Hepatic stellate cell (primary cell): ENCODE measurements at regions not wholly inside any gene's neighbourhood (a gene's known extent, or its start where the extent isn't known, plus 50 kb on each side); places are given as distances from the start of the nearest gene placed in this dataset.
"Not testable (repeated sequence)": the region's sequence is repeated elsewhere in the genome, so short reads cannot be mapped to it uniquely, and the experiment has no call there.

Experiments
- DNase-seq: peaks from one replicate; pipeline ENCODE4 v3.0.0; 2011; ENCODE audit warnings: low spot score

DNA sequence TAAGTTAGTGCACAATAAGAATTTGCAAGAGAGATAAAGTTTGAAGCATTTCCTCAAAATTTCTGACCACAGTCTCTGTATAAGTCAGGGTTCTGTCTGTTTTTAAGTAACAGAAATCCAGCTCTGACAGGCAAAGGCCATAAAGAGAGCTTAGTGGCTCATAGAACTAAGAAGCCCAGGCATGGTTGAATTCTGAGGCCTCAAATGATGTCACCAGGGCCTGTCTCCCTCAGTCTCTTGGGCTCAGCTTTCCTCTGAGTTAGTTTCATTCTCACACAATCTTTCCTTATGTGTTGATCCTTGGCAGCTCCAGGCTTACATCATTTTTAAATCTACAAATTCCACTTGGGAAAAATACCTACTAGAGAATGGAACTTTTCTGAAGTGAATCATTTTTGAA is 173.4 kb upstream of the ATP2B1 start:
- peak; percentile 17 for DNase-seq

- no peak for DNase-seq
These were observed 172.2 kb upstream of the ATP2B1 start for GRCh38 chr12:89880690-89881350.

GRCh38 chr12:89879766-89880165 is 171.1 kb upstream of the ATP2B1 start:
- no peak for DNase-seq

DNA sequence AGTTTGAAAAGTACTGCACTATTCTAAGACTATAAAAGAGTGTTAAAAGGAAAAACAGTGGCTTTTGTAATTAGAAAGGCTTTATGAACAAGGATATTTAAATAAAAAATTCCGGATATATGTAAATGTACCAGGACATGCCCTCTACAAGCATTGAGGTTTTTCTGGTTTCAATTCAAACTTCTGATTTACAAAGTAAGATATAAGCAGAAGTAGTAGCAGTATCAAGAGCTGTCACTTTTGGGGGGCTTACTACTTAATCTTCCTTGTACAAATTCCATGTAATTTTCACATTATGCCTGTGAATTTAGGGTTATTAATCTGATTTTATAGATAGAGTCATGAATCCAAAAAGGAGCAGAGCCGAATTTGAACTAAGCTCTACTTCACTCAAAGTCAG is 170.3 kb upstream of the ATP2B1 start:
- no peak for DNase-seq

DNA sequence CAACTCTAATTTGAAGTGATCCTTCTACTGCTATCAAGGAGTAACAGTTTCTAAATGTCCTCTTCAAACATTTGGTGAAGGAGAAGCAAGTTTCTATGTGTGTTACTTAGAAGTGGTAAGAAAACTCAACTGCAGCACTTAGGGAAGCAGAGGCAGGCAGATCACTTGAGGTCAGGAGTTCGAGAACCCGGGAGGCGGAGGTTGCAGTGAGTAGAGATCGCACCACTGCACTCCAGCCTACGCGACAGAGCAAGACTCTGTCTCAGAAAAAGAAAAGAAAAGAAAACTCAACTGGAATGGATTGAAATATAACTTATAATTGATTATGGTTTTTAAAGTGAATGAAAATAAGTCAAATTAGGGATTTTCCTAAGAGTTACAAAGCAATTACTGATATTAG is 169.7 kb upstream of the ATP2B1 start:
- no peak for DNase-seq

GRCh38 chr12:89877671-89878070 is 169.0 kb upstream of the ATP2B1 start:
- no peak for DNase-seq

DNA sequence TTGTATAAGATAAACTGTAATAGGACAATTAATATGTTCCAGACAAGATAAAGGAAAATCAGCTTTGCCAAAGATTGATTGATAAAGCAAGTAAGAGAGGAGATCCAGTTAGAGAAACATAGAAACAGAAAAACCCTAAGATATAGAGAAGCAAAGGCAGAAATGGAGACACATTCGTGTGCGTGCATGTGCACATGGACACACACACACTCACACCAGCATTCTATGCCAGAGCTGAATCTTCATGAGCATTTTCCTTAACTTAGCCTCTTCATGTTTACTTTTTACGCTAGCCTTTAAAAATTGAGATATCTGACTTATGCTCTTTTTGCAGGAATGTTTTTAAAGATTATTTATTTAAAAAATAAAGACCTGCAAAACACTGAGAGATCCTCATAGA is 168.5 kb upstream of the ATP2B1 start:
- DNase-seq = no peak

- DNase-seq = no peak
These were observed 167.2 kb upstream of the ATP2B1 start for GRCh38 chr12:89875809-89876208.

GRCh38 chr12:89875225-89875624 is 166.6 kb upstream of the ATP2B1 start:
- peak; percentile 24 for DNase-seq

GRCh38 chr12:89874146-89874545 is 165.5 kb upstream of the ATP2B1 start:
- DNase-seq = no peak

DNA sequence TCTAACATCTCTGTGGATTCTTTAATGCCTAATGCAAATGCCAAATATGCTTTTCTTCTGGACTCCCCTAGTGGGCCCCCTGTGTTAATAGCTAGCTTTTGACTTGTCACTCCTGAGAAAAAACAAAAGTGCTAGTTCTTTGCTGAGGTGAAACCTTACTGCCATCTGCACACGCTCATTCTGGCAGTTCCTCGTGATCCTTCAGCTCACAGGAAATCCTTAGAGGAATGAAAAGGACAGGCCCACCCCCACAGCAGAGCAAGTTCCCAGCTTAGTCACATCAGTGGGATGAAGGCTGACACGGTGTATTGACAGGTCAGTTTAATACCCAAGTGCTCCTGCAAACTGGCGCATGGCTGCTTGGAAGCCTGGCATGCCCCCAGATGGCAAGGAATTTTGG is 165.1 kb upstream of the ATP2B1 start:
- DNase-seq = peak; percentile 18

GRCh38 chr12:89872922-89873630 is 164.4 kb upstream of the ATP2B1 start:
- DNase-seq = no peak

- no peak for DNase-seq
These were observed 162.0 kb upstream of the ATP2B1 start for GRCh38 chr12:89870413-89871184.

DNA sequence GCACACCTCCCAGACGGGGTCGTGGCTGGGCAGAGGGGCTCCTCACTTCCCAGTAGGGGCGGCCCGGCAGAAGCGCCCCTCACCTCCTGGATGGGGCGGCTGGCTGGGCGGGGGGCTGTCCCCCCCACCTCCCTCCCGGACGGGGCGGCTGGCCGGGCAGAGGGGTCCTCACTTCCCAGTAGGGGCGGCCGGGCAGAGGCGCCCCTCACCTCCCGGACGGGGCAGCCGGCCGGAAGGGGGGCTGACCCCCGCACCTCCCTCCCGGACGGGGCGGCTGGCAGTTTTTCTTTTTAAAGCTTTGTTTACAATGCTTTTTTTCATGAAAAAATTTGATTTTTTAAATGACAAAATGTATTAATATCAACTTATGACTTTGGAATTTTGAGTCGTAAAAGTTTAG is 159.0 kb upstream of the ATP2B1 start:
- DNase-seq = not testable (repeated sequence)

DNA sequence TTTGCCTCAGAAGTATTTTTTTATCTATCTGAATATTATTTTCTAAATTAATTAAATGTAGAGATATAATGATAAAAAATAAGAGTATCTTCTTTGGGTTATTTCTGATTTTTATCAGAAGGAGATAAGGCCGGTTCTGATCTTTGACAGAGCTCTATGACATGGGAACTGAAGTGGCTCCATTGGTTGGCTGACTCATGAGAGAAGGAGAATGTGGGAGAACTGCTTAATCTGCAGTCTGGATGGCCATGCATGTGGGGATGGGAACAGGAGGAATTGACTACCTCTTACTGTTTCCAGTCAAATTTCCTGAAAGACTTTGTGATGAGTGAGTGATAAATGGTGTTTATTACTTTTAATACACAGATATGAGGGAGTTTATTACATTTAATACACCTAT is 155.8 kb upstream of the ATP2B1 start:
- DNase-seq = no peak

GRCh38 chr12:89863968-89864367 is 155.3 kb upstream of the ATP2B1 start:
- DNase-seq = no peak

DNA sequence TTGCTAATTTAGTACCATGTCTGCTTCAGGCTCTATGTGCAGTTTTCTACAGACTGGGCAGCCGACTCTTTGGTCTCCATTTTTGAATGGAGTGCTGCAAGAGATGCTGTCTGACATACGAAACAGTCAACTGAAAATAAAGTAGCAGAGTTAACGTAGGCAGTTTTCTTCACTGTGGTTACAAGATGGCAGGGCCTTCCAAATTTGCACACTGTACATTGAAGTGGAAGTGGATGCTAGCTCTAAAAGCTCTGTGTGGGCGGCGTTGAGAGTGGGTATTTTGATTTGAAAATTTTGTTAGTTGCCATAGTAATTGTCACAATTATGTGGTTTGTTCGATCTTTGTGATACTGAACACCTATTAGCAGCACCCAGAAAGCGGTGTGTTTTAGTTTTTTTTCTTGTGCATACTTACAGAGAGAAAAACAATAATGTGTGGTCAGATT is 154.9 kb upstream of the ATP2B1 start:
- no peak for DNase-seq

DNA sequence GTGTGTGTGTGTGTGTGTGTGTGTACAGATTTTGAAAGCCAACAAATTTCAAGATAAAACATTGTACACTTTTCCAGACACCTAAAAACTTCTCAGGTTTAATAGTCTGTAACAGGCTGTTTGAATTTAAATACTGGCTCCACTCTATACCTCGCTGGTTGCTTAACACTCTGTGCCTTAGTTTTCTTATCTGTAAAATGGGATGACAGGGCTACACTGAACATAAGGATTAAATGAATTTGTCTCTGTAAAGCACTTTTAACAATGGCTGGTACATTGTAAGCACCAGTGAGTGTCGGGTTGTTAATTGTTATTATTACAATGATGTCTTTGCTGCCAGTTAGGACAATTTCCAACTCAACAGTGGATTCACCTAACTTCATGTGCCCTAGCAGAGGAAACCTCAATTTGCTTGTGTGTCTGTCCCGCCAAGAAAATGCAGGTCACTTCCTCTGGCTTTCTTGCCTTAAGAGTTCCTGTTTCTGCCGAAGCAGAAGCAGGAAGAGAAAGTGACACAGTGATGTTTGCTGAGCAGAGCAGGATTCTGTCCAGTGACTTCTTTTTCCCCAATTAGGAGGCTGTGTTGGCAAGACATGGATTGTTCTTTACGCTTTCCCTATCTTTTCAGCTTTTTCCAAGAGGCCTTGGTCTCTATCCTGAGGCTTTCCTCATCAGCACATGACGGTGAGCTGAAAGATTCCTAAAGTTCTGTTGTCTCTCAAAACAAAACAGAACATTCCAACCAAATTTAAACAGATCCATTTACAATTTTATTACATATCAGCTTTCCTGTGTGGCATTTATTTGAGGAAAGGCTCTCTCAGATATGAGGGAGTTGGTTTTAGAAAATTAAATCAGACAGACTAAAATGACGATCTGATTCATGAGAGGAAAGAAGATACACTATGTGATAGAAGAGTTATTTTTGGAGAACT is 154.1 kb upstream of the ATP2B1 start:
- DNase-seq = no peak

DNA sequence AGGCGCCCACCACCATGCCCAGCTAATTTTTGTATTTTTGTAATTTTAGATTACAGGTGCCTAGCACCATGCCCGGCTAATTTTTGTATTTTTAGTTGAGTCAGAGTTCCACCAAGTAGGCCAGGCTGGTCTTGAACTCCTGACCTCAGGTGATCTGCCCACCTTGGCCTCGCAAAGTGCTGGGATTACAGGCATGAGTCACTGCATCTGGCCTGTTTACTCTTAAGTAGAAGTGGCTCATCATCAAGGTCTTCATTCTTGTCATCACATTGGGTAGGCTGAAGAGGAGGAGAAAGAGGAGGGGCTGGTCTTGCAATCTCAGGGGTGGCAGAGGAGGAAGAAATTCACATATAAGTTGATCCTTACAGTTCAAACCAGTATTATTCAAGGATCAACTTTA is 152.4 kb upstream of the ATP2B1 start:
- no peak for DNase-seq

- no peak for DNase-seq
These were observed 151.0 kb upstream of the ATP2B1 start for GRCh38 chr12:89859508-89860220.

DNA sequence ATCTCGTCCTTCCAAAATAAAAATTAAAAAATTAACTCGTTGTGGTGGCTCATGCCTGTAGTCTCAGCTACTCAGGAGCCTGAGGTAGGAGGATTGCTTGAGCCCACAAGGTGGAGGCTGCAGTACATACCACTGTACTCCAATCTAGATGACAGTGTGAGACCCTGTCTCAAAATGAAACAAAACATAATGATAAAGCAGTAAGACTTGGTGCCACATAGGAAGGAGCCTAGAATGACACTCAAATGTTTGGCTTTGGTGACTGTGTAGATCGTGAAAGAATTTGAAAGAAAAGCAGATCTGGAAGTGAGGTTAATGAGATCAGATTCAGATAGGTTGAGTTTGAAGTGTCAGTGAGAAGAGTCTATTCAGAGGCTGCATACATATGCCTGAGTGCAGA is 150.1 kb upstream of the ATP2B1 start:
- DNase-seq = no peak
